EL (cell line): ENCODE measurements at regions not wholly inside any gene's neighbourhood (a gene's known extent, or its start where the extent isn't known, plus 50 kb on each side); places are given as distances from the start of the nearest gene placed in this dataset.

Experiments
- DNase-seq: peaks from one replicate; pipeline ENCODE4 v3.0.0-alpha.2; 2016

DNA sequence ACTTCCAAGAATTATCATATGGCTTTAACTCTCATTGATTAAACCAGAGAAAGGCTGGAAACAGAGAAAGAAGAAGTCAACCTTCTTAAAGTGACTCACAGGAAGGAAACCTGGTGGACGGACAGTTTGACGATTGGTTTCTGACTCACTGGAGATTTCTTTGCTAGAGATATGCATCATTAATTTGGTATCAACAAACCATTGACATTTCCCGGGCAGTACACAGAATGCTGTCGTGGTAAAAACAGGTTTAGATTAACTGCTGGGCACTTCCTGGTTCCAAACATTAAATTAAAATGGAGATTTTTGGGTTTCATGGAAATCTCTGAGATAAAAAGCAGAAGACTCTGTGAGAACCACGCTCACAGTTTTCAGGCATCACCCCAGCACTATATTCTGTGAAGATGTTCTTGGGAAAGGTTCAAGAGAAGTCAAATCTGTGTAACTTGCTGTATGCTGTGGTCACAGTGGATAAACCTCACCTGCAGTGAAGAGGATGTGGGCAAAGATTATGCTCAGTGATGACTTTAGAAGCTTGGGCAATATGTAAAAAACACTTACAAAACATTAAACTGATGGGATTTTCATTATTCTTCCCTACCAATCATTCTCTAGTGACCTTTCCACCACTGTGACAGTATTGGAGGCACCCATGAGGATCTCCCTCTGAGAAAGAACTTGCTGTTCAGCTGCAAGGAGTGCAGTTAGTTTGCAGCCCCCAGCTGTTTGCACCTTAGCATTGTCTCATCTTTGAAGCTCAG is 61.1 kb upstream of the CD44 start:
- DNase-seq = peak; percentile 87

DNA sequence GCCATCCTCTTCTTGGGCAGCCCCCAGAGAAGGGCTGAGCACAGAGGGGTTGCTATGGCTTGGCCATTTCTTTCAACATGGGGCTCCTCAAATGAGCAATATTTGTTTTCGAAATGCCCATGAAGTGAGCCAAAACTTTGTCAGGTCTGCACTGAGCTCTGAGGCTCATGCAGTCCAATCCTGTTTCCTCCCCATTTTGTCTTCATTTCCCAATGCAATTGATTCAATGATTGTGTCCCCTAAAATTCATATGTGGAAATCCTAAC is 60.6 kb upstream of the CD44 start:
- DNase-seq = no peak

DNA sequence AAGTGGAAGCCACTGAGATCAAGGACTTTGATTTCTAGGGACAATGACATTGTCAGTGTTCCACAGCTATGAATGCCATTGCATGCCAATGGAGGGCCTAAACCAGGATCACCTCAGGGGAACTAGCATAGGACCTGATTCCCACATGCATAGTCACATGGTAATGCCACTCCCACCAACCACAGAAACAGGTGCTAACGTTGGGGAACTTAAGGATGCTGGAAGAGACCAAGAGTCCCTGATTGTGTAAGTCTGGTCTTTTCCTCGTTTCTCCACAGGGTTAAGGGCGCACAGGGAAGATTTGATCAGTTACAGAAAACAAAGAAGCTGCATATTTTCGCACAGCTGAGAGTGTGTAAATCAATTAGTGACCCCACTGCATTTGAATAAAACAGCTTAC is 59.4 kb upstream of the CD44 start:
- no peak for DNase-seq

DNA sequence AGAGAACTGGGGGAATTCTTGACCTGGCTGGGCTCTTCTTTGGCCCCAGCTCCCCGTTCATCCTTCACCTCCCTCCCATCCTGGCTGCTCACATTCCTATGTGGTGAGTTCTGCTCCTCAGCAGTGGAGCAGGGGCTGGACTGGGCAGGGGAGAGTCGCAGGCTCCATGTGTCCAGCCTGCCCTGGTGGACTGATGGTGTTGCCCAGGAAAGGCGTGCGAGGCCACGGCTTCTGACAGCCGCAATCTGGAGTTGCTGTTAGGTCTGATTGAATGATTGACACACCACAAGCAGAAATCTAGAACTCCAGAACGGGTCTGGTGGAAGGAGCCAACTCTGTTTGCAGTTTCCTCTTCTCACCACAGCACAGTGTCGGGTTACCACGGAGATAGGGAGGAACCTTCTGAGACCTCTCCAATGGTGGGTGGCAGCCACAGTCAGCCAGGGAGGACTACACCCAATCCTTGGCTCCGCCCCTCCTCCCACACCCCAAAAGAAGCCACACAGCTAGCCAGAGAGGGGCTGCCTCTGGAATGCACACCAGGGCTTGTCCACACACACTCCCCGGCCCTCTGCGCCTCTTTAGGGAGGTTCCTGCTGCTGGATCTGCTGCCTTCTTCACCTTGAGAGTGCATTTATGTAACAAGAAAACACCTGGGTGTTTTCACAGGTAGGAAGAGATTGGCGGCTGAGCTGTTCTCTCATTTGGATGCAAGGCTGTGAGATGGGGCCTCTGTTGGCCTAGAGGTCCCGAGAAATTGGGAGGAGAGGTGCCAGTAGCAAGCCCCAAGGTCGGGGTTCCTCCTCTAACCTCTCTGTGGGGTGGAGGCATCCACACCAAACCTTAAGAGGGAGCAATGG is 56.4 kb upstream of the CD44 start:
- DNase-seq = peak; percentile 96

DNA sequence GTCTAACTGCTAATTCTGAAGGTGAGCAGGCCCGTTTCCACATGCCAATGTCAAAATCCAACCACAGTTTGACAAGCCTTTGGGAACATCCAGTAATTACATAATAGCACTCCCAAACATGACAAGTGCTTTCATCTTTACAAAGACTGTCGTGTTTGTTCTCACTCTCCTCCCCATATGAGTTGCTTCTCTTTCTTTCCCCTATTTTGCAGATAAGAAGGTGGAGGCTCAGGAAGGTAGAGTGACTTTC is 55.9 kb upstream of the CD44 start:
- DNase-seq = no peak

DNA sequence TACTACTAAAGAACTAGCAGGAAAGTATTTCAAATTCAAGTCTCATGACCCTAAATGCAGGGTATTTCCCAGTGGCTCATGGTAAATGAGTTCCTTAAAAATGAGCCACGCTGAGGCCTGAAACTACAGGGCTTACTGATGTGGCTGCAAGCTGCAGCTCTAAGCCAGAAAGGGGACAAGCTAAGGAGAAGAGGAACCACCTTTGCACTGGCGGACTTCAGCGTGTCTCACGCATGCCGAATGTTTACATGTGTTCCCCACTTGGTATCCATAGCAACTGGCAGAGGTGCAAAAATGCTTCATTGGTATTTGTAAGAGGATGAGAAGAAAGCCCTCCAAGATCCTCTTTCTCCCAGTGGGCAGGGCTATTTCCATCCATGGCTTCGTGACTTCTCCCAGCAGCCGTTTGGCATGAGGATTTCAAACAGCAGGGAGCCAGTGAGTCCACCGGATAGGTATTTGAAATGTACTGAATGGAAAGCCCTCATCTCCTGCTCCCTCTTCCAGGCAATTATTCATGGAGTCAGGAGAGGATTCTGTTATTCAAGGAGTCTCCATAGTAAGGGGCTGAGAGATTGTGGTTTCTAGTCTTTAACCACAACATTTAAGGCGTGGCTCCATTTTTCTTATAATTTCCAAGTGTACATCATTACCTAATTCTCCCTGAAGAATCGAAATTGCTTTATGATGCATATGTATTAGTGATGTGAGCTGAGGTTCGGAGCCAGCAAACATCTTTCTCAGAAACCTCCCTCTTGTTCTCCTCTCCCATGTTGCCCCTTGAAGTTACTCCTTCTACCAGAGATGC is 55.3 kb upstream of the CD44 start:
- peak; percentile 99 for DNase-seq

DNA sequence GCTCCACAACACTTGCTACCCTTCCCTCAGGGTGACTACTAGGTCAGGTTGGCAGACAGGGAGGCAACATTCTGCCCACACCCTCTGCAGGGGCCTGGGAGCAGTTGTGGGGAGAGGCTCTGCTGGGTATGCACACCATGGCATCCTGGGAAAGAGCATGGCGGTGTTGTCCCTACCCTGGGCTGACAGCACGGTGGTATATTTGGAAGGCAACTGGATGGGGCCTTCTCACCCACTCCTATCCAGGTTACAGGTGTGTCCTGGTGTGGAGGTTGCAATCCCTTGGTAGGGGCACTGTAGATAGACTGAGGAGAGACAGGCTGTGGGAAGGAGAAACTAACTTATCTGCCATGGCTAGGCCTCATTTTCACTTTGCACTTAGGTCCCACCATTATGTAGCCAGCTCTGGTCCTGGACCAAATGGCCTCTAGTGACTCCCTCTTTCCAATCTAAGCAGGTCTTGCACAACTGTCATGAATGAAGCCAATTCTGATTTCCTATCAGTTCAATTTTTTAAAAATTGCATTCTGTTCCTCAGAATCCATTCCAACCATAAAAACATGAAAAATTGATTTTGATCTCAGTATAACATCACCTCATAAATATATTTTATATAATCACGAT is 54.0 kb upstream of the CD44 start:
- no peak for DNase-seq

DNA sequence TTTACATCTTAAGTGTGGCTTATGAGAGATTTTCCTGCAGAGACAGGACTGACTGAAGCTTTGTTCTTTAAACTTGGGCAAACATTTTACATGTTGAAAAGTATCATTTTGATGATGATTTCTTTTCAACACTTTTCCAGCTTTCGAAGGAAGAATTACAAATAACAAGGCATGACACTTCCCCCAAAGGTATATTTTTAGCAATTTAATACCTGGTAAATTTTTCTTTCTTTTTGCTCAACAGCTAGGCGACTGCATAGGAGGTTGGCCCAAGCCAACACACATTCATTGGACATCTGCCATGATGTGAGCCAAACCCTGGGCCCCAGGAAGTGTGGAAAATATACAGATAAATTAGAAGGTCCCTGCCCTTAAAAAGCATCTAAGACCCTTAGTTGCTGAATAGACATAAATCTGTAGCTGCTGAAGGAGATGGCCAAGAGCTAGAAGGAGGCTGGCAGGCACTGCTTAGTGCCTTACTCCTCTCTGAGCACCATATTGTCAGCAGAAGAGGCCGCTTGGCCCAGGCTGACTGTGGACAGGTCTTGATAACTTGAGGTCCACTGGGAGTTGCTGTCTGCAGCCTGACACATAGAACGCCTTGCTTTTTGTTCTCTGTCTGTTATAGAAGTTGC is 53.3 kb upstream of the CD44 start:
- no peak for DNase-seq

DNA sequence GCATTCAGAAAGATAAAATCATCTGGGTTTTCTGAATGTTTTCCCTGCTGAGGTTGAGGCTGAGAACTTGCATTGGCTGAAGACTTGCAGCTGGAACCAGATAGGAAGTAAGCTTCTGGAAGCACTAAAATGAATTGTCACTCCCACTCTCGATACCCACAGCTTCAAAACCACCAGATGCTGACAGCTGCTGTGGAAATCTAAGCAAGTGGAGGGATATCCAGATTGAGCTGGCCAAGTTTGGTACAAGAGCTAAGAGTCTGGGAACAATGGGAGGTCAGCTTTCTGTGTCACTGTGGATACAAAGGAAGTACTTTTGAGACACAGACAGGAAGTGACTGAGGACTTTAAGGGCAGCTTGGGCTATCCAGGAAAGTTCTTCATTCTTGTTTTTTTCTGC is 51.3 kb upstream of the CD44 start:
- DNase-seq = no peak

DNA sequence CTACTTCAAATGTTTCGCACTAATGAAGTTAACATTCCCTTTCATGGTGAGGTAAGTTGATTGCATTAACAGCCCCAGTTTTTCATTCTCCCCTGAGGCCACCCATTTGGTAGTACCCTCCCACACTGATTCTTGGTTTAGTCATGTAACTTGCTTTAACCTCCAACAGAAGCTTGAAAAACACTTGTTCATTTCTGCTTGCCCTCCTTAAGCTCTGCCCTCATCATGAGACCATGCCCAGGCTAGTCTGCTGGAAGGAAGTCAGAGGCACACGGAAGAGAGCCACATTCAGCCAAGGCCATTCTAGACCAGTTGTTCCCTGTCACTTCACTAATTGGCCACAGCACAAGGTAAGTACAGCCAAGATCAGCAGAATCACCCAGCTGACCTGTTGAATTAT is 50.7 kb upstream of the CD44 start:
- no peak for DNase-seq

DNA sequence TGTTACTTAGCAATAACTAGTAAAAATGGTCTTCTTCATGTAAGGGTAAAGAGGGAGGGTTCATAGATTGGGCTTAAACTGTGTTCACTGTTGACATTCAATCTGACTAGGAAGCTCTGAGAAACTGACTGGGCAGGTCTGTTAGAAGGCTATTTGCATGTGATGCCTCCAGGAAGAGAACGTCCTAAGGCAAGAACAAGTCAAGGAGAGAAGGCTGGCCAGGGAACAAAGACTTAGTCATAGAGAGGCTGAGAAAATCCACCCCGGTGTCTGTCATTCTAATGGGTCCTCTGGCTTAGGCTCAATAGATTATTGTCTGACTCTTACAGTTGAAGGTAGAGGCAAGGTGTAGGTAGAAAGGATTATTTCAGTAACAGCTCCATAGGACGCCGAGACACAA is 50.3 kb upstream of the CD44 start:
- peak; percentile 45 for DNase-seq
